Endothelial cell of umbilical vein (primary cell): ENCODE measurements at regions not wholly inside any gene's neighbourhood (a gene's known extent, or its start where the extent isn't known, plus 50 kb on each side); places are given as distances from the start of the nearest gene placed in this dataset.

Experiments
- BruUV-seq: library from RNA; stranded (reverse); fragments of 400-500 nt; replicated peaks from 2 replicates; lab custom pipeline; 2021; lab: Mats Ljungman, UMichigan
- CTCF ChIA-PET: fragments of 300-600, 350-600 bp; sonication (Branson Sonifier 250); formaldehyde crosslinking; loops from one replicate; lab custom pipeline; 2021; ENCODE audit warnings: antibody characterized with exemption, inconsistent platforms; lab: Charles Lee
- POLR2A ChIA-PET: fragments of 300-600, 350-600 bp; sonication (Branson Sonifier 250); formaldehyde crosslinking; loops from one replicate; lab custom pipeline; 2021; ENCODE audit warnings: antibody characterized with exemption, inconsistent platforms; lab: Charles Lee
- DNase-seq: peaks from one replicate; pipeline ENCODE4 v3.0.0-alpha.2; 2011; ENCODE audit warnings: low read depth, low spot score
- FAIRE-seq: peaks from 2 replicates; lab custom pipeline; 2011; peaks lifted over from hg19 to GRCh38; lab: Jason Lieb, UNC
- H2AFZ ChIP-seq: 2 replicates; pipeline ENCODE4 v1.6.0; 2012; ENCODE audit warnings: low read depth, low read length, control low read depth, inconsistent platforms
- H3K27ac ChIP-seq: 2 replicates; pipeline ENCODE4 v1.5.1; 2011; ENCODE audit warnings: low read depth, mild to moderate bottlenecking, control low read depth, low read length, moderate library complexity; ENCODE audit not compliant: insufficient read depth
- H3K27me3 ChIP-seq, 2 experiments: 2 replicates each; pipeline versions ENCODE4 v1.6.0 to v1.6.1; 2011; ENCODE audit warnings: low read length in 2 of 2, mixed read lengths in 1 of 2; ENCODE audit not compliant: control insufficient read depth in 2 of 2, insufficient read depth in 2 of 2
- H3K36me3 ChIP-seq, 2 experiments: 2 replicates in 1 of 2; 3 replicates in 1 of 2; pipeline ENCODE4 v1.5.1; 2011; ENCODE audit warnings: low read length in 2 of 2, mild to moderate bottlenecking in 1 of 2, moderate library complexity in 1 of 2; ENCODE audit not compliant: control insufficient read depth in 2 of 2, insufficient read depth in 2 of 2; ENCODE audit errors: extremely low read depth in 1 of 2
- H3K4me1 ChIP-seq: 3 replicates; pipeline ENCODE4 v1.5.1; 2011; ENCODE audit warnings: mild to moderate bottlenecking, low read length; ENCODE audit not compliant: control insufficient read depth, insufficient read depth; ENCODE audit errors: extremely low read depth
- H3K4me2 ChIP-seq: 2 replicates; pipeline ENCODE4 v1.6.1; 2011; ENCODE audit warnings: low read length, control low read depth, mixed read lengths; ENCODE audit not compliant: insufficient read depth
- H3K4me3 ChIP-seq, 3 experiments: fragments of 200-600 bp in 1 of 3; sonication (generic), shearing (Covaris generic) in 1 of 3; replicated peaks in 1 of 3; 2 replicates each; pipeline ENCODE4 v1.5.1; 2011 to 2016; ENCODE audit warnings: control low read depth in 3 of 3, low read length in 3 of 3, mild to moderate bottlenecking in 2 of 3, inconsistent platforms in 1 of 3, low read depth in 1 of 3, moderate library complexity in 1 of 3; ENCODE audit not compliant: insufficient read depth in 1 of 3
- H3K79me2 ChIP-seq: 2 replicates; pipeline ENCODE4 v1.6.0; 2012; ENCODE audit warnings: low read length, inconsistent platforms; ENCODE audit not compliant: control insufficient read depth, insufficient read depth
- H3K9ac ChIP-seq: replicated peaks from 2 replicates; pipeline ENCODE3; 2011; ENCODE audit warnings: low read length, control low read depth; ENCODE audit not compliant: insufficient read depth; ENCODE audit errors: extremely low read depth
- H3K9me1 ChIP-seq: replicated peaks from 3 replicates; pipeline ENCODE4 v1.6.0; 2011; ENCODE audit warnings: mild to moderate bottlenecking, low read length; ENCODE audit not compliant: control insufficient read depth, insufficient read depth; ENCODE audit errors: extremely low read depth
- H3K9me3 ChIP-seq: replicated peaks from 2 replicates; pipeline ENCODE4 v1.5.1; 2012; ENCODE audit warnings: low read length, inconsistent platforms; ENCODE audit not compliant: control insufficient read depth, insufficient read depth
- H4K20me1 ChIP-seq: replicated peaks from 2 replicates; pipeline ENCODE3; 2011; ENCODE audit warnings: mild to moderate bottlenecking, low read length; ENCODE audit not compliant: control insufficient read depth, insufficient read depth; ENCODE audit errors: extremely low read depth
- CTCF ChIP-seq, 2 donors: IDR thresholded peaks; 1 replicate in 1 of 2; 2 replicates in 1 of 2; pipeline ENCODE4 v1.5.1; 2011; ENCODE audit warnings: low read length in 2 of 2, mild to moderate bottlenecking in 2 of 2, moderate library complexity in 2 of 2, control low read depth in 1 of 2, inconsistent platforms in 1 of 2, low read depth in 1 of 2; ENCODE audit not compliant: insufficient read depth in 1 of 2; ENCODE audit errors: extremely low read depth in 1 of 2
- GATA2 ChIP-seq: IDR thresholded peaks from 2 replicates; pipeline ENCODE4 v1.7.0; 2011; ENCODE audit warnings: low read depth, mild to moderate bottlenecking, moderate library complexity, mixed read lengths, low read length; ENCODE audit not compliant: insufficient read length, insufficient read depth
- MYC ChIP-seq: IDR thresholded peaks from one replicate; pipeline ENCODE4 v1.6.1; 2011; ENCODE audit warnings: mild to moderate bottlenecking, low read depth, low read length
- POLR2A ChIP-seq: IDR thresholded peaks from 2 replicates; pipeline ENCODE4 v1.6.1; 2012; ENCODE audit warnings: low read depth, mild to moderate bottlenecking, control low read depth, low read length
- POLR2AphosphoS5 ChIP-seq: IDR thresholded peaks from 2 replicates; pipeline ENCODE4 v1.6.1; 2012; ENCODE audit warnings: low read depth, mild to moderate bottlenecking, control low read depth, low read length, moderate library complexity; ENCODE audit not compliant: insufficient read depth
- dilution Hi-C: fragments of 300-500 bp; cut with MboI; formaldehyde crosslinking; loops from one replicate; pipeline ENCODE4 v1.15.0; 2019; ENCODE audit warnings: low sequenced_read_pairs; ENCODE audit not compliant: extremely low pct_ligation_motif_present
- intact Hi-C: fragments of 100-400 bp; cut with micrococcal nuclease; formaldehyde crosslinking; loops from one replicate; pipeline ENCODE4 v1.10.0; 2022
- TF ChIP-seq, protein P1 (sequence below): IDR thresholded peaks from 2 replicates; pipeline ENCODE4 v1.6.1; 2011; ENCODE audit not compliant: insufficient read depth, insufficient read length

DNA sequence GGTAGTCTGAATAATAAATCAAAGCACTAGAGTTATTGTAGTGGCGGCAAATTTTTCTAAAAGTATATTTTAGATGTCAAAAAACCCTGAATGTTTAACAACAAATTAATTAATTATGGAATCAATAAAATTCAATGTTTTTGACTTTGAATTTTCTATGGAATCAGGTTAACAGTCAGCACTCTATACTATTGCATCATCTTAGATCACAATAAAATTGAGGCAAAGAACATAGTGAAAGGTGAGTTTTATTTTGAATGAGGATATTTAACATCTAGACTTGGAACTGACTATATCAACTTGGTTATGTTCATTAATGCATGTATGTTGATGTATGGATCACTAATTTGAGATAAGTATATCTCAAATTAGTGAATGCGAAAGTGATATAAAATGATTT, 148.5 kb downstream of the TNFSF18 start:
- POLR2A ChIA-PET = no interaction called here
- FAIRE-seq = no peak
- BruUV-seq = no TSS peak
- dilution Hi-C loops = no loop called here
- Histone ChIP-seq H3K9me3 (no peaks in the 10 kb centered on the region), H3K9ac (peak overlapping the region; percentile 72), H3K4me2 (no peak overlapping the region), H3K4me3 (no peak overlapping the region), H3K36me3 (no peaks in the 10 kb centered on the region), H2AFZ (no peak overlapping the region), H3K9me1 (no peaks in the 10 kb centered on the region), H4K20me1 (no peaks in the 10 kb centered on the region), H3K27me3 (no peaks in the 10 kb centered on the region), H3K27ac (peak overlapping the region; percentile 88), H3K79me2 (no peaks in the 10 kb centered on the region), H3K4me1 (peaks cover 78% of the 10 kb centered on the region)
- CTCF ChIA-PET = interaction anchor here (1.0 to 1.6 kb wide), 3 partner anchors 44 to 76 kb away, joined by 3 to 8 read pairs (median 3); no protein-coding TSS in a partner anchor
- DNase-seq = no peak
- intact Hi-C loops = loop anchor here (10.0 kb wide), 1 partner anchor 757 kb away; no protein-coding TSS in a partner anchor
- TF ChIP-seq MYC (no peak), GATA2 (no peak), POLR2A (no peak), POLR2AphosphoS5 (no peak), CTCF (IDR thresholded peaks at IDR 0.05; ENCODE audit: extremely low read depth in 1 of 2, insufficient read depth in 1 of 2, low read depth in 1 of 2, low read length in 2 of 2) (no peak)
- TF ChIP-seq, protein P1, sequence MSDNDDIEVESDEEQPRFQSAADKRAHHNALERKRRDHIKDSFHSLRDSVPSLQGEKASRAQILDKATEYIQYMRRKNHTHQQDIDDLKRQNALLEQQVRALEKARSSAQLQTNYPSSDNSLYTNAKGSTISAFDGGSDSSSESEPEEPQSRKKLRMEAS = no peak
